HEK293 (cell line): ENCODE measurements at regions not wholly inside any gene's neighbourhood (a gene's known extent, or its start where the extent isn't known, plus 50 kb on each side); places are given as distances from the start of the nearest gene placed in this dataset.

ENCODE experiments used
- CTCF ChIA-PET: fragments of 350-600 bp; formaldehyde crosslinking; extraction: SDS; loops from one replicate; lab custom pipeline; 2021; ENCODE audit warnings: antibody characterized with exemption; lab: Yijun Ruan, JAX
- POLR2A ChIA-PET: fragments of 300-600 bp; formaldehyde crosslinking; extraction: SDS; loops from one replicate; lab custom pipeline; 2020; ENCODE audit warnings: antibody characterized with exemption, inconsistent platforms; lab: Yijun Ruan, JAX
- H3K27ac ChIP-seq: fragments of 200-500 bp; sonication (Bioruptor generic); 2 replicates; pipeline ENCODE4 v1.5.1; 2014; ENCODE audit warnings: low read depth, low read length, control low read depth, inconsistent platforms; ENCODE audit errors: extremely low read depth
- H3K36me3 ChIP-seq, 2 experiments: fragments of 200-500 bp in 1 of 2; sonication (Bioruptor generic) in 1 of 2; 1 replicate in 1 of 2; 2 replicates in 1 of 2; pipeline ENCODE4 v1.5.1; 2014 to 2017; ENCODE audit warnings: inconsistent platforms in 2 of 2, low read length in 2 of 2; ENCODE audit not compliant: control insufficient read depth in 2 of 2, insufficient read depth in 1 of 2
- H3K4me1 ChIP-seq: fragments of 200-500 bp; sonication (Bioruptor generic); 2 replicates; pipeline ENCODE4 v1.5.1; 2014; ENCODE audit warnings: mild to moderate bottlenecking, low read length, inconsistent platforms; ENCODE audit not compliant: control insufficient read depth, insufficient read depth
- H3K4me3 ChIP-seq: 2 replicates; pipeline ENCODE4 v1.5.1; 2011; ENCODE audit warnings: low read depth, mild to moderate bottlenecking, control low read depth, low read length, moderate library complexity
- H3K9me3 ChIP-seq: fragments of 200-500 bp; sonication (Bioruptor generic); 2 replicates; pipeline ENCODE4 v1.5.1; 2014; ENCODE audit warnings: low read depth, low read length, inconsistent platforms; ENCODE audit not compliant: control insufficient read depth, insufficient read depth
- BCL11A ChIP-seq: fragments of 450-650 bp; formaldehyde crosslinking; IDR thresholded peaks from 2 replicates; pipeline ENCODE4 v1.5.1; 2016; ENCODE audit warnings: low read depth, missing biosample characterization, missing genetic modification characterization
- BCL11B ChIP-seq: fragments of 450-650 bp; formaldehyde crosslinking; IDR thresholded peaks from 2 replicates; pipeline ENCODE4 v1.5.1; 2016; ENCODE audit warnings: low read depth, missing biosample characterization, missing genetic modification characterization
- FEZF1 ChIP-seq: fragments of 450-650 bp; formaldehyde crosslinking; IDR thresholded peaks from 2 replicates; pipeline ENCODE4 v1.5.1; 2016; ENCODE audit warnings: missing biosample characterization, missing genetic modification characterization
- KLF1 ChIP-seq: fragments of 450-650 bp; formaldehyde crosslinking; IDR thresholded peaks from 2 replicates; pipeline ENCODE4 v1.5.1; 2016; ENCODE audit warnings: missing biosample characterization, missing genetic modification characterization
- KLF9 ChIP-seq: fragments of 450-650 bp; formaldehyde crosslinking; IDR thresholded peaks from 2 replicates; pipeline ENCODE4 v1.5.1; 2016; ENCODE audit warnings: missing biosample characterization, missing genetic modification characterization, low read depth
- OSR2 ChIP-seq: fragments of 450-650 bp; formaldehyde crosslinking; IDR thresholded peaks from 2 replicates; pipeline ENCODE4 v1.5.1; 2016; ENCODE audit warnings: missing biosample characterization, missing genetic modification characterization
- SALL2 ChIP-seq: fragments of 450-650 bp; formaldehyde crosslinking; IDR thresholded peaks from 2 replicates; pipeline ENCODE4 v1.5.0; 2017; ENCODE audit warnings: missing biosample characterization, mild to moderate bottlenecking, missing genetic modification characterization, borderline replicate concordance
- SCRT1 ChIP-seq: fragments of 450-650 bp; formaldehyde crosslinking; IDR thresholded peaks from 2 replicates; pipeline ENCODE4 v1.5.1; 2016; ENCODE audit warnings: missing biosample characterization, missing genetic modification characterization, borderline replicate concordance
- ZBTB21 ChIP-seq: fragments of 450-650 bp; formaldehyde crosslinking; IDR thresholded peaks from 2 replicates; pipeline ENCODE4 v1.5.1; 2017; ENCODE audit warnings: missing biosample characterization, missing genetic modification characterization
- ZFP3 ChIP-seq: fragments of 450-650 bp; formaldehyde crosslinking; IDR thresholded peaks from 2 replicates; pipeline ENCODE4 v1.5.1; 2016; ENCODE audit warnings: low read depth, missing biosample characterization, missing genetic modification characterization
- ZNF132 ChIP-seq: fragments of 450-650 bp; formaldehyde crosslinking; IDR thresholded peaks from 2 replicates; pipeline ENCODE4 v1.5.1; 2017; ENCODE audit warnings: missing biosample characterization, missing genetic modification characterization, borderline replicate concordance
- ZNF140 ChIP-seq: fragments of 450-650 bp; formaldehyde crosslinking; IDR thresholded peaks from 2 replicates; pipeline ENCODE4 v1.5.1; 2016; ENCODE audit warnings: missing biosample characterization, missing genetic modification characterization
- ZNF146 ChIP-seq: fragments of 450-650 bp; formaldehyde crosslinking; IDR thresholded peaks from 2 replicates; pipeline ENCODE4 v1.5.1; 2016; ENCODE audit warnings: missing biosample characterization, missing genetic modification characterization
- ZNF16 ChIP-seq: fragments of 450-650 bp; formaldehyde crosslinking; IDR thresholded peaks from 2 replicates; pipeline ENCODE4 v1.5.1; 2016; ENCODE audit warnings: low read depth, missing biosample characterization, missing genetic modification characterization
- ZNF239 ChIP-seq: fragments of 450-650 bp; formaldehyde crosslinking; IDR thresholded peaks from 2 replicates; pipeline ENCODE4 v1.5.1; 2016; ENCODE audit warnings: missing biosample characterization, missing genetic modification characterization
- ZNF266 ChIP-seq: fragments of 450-650 bp; formaldehyde crosslinking; IDR thresholded peaks from 2 replicates; pipeline ENCODE4 v1.5.1; 2016; ENCODE audit warnings: missing biosample characterization, missing genetic modification characterization, low read depth
- ZNF324 ChIP-seq: fragments of 450-650 bp; formaldehyde crosslinking; IDR thresholded peaks from 2 replicates; pipeline ENCODE4 v1.5.1; 2016; ENCODE audit warnings: missing biosample characterization, missing genetic modification characterization
- ZNF335 ChIP-seq: fragments of 450-650 bp; formaldehyde crosslinking; conservative IDR thresholded peaks from 2 replicates; pipeline ENCODE4 v1.5.1; 2016; ENCODE audit warnings: missing biosample characterization, missing genetic modification characterization
- ZNF362 ChIP-seq: fragments of 450-650 bp; formaldehyde crosslinking; IDR thresholded peaks from 2 replicates; pipeline ENCODE4 v1.5.1; 2016; ENCODE audit warnings: missing biosample characterization, missing genetic modification characterization
- ZNF423 ChIP-seq: fragments of 450-650 bp; formaldehyde crosslinking; IDR thresholded peaks from 2 replicates; pipeline ENCODE4 v1.5.1; 2016; ENCODE audit warnings: missing biosample characterization, missing genetic modification characterization
- ZNF473 ChIP-seq: fragments of 450-650 bp; formaldehyde crosslinking; IDR thresholded peaks from 2 replicates; pipeline ENCODE4 v1.5.1; 2017; ENCODE audit warnings: missing biosample characterization, missing genetic modification characterization
- ZNF514 ChIP-seq: fragments of 450-650 bp; formaldehyde crosslinking; IDR thresholded peaks from 2 replicates; pipeline ENCODE4 v1.5.1; 2016; ENCODE audit warnings: missing biosample characterization, missing genetic modification characterization
- ZNF580 ChIP-seq: fragments of 450-650 bp; formaldehyde crosslinking; IDR thresholded peaks from 2 replicates; pipeline ENCODE4 v1.5.1; 2016; ENCODE audit warnings: missing biosample characterization, missing genetic modification characterization
- ZNF677 ChIP-seq: fragments of 450-650 bp; IDR thresholded peaks from 2 replicates; pipeline ENCODE4 v1.5.0; 2018; ENCODE audit warnings: missing biosample characterization, mild to moderate bottlenecking, missing genetic modification characterization, moderate library complexity
- ZNF701 ChIP-seq: fragments of 450-650 bp; formaldehyde crosslinking; IDR thresholded peaks from 2 replicates; pipeline ENCODE4 v1.5.1; 2016; ENCODE audit warnings: missing biosample characterization, missing genetic modification characterization
- ZNF768 ChIP-seq: fragments of 450-650 bp; formaldehyde crosslinking; IDR thresholded peaks from 2 replicates; pipeline ENCODE4 v1.5.1; 2018; ENCODE audit warnings: missing biosample characterization, mild to moderate bottlenecking, missing genetic modification characterization
- ZNF785 ChIP-seq: fragments of 450-650 bp; formaldehyde crosslinking; IDR thresholded peaks from 2 replicates; pipeline ENCODE4 v1.5.1; 2016; ENCODE audit warnings: missing biosample characterization, missing genetic modification characterization
- ZNF830 ChIP-seq: fragments of 450-650 bp; IDR thresholded peaks from 2 replicates; pipeline ENCODE4 v1.5.0; 2018; ENCODE audit warnings: missing biosample characterization, missing genetic modification characterization, low read depth, mild to moderate bottlenecking, moderate library complexity
- ZNF837 ChIP-seq: fragments of 450-650 bp; formaldehyde crosslinking; IDR thresholded peaks from 2 replicates; pipeline ENCODE4 v1.5.1; 2016; ENCODE audit warnings: missing biosample characterization, missing genetic modification characterization
- ZSCAN23 ChIP-seq: fragments of 450-650 bp; formaldehyde crosslinking; IDR thresholded peaks from 2 replicates; pipeline ENCODE4 v1.5.1; 2016; ENCODE audit warnings: missing biosample characterization, missing genetic modification characterization
- TF ChIP-seq, protein P1 (sequence below): fragments of 450-650 bp; formaldehyde crosslinking; IDR thresholded peaks from 2 replicates; pipeline ENCODE4 v1.5.1; 2016; ENCODE audit warnings: missing biosample characterization, missing genetic modification characterization
- TF ChIP-seq, protein P2 (sequence below): fragments of 450-650 bp; formaldehyde crosslinking; IDR thresholded peaks from 2 replicates; pipeline ENCODE4 v1.5.1; 2017; ENCODE audit warnings: missing biosample characterization, mild to moderate bottlenecking, missing genetic modification characterization, moderate library complexity

DNA sequence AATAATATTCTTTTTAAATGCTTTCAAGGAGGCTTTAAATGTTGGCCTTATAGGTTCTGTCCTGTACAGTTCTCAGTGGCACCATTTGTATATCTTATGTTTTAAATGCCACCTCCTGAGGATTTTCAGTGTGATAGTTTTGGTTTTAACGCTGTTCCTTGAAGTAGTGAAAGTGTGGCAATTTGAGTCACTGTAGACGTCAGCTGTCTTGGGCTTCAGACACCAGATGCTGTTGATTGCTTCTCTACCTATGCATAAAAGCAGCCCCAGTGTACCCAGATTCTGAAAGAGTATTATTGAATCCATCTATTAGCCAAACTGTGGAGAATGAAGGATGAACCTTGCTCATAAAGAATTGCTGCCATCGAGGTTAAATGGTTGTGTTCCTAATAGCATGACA is 316.8 kb upstream of the GBE1 start:
- no peaks in the 10 kb centered on the region for H3K36me3 ChIP-seq
- H3K4me3 ChIP-seq, result no peak overlapping the region
- POLR2A ChIA-PET, result no interaction called here
- H3K9me3 ChIP-seq, result no peaks in the 10 kb centered on the region
- TF ChIP-seq FEZF1 (tag by site-specific recombination) (no peak), ZFP3 (tag by site-specific recombination) (no peak), ZNF266 (no peak), KLF9 (tag by site-specific recombination) (no peak), SALL2 (no peak), ZNF423 (tag by site-specific recombination) (no peak)
- no peak overlapping the region for H3K27ac ChIP-seq
- CTCF ChIA-PET, result no interaction called here
- no peaks in the 10 kb centered on the region for H3K4me1 ChIP-seq

DNA sequence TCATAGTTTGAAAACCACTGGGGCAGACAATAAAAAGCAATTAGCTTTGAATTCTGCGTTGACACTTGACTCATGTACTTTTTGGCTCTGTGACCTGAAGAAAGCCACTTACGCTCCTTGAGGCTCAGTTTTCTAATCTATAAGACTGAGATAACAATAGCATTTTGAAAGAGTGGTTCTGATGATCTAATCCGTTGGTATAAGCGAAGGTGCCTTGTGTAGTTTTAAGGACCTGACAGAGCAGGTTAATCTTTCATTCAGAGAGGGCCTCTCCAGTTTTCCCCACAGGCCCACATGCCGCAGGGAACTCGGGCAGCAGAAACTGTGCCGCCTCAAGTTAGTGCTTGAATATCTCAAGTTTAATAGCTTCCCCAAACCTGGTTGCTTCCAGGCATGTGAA is 306.0 kb upstream of the GBE1 start:
- Histone ChIP-seq H3K36me3 (no peaks in the 10 kb centered on the region), H3K4me1 (no peaks in the 10 kb centered on the region), H3K9me3 (no peaks in the 10 kb centered on the region), H3K4me3 (no peak overlapping the region), H3K27ac (no peak overlapping the region)
- POLR2A ChIA-PET, result no interaction called here
- CTCF ChIA-PET, result no interaction called here
- TF ChIP-seq ZNF335 (no peak), ZNF16 (tag by site-specific recombination) (no peak), ZNF362 (tag by site-specific recombination) (no peak), ZNF677 (no peak), BCL11A (tag by site-specific recombination) (no peak), OSR2 (tag by site-specific recombination) (no peak), BCL11B (tag by site-specific recombination) (no peak), ZNF830 (tag by site-specific recombination) (no peak), ZNF132 (tag by site-specific recombination) (no peak), ZNF266 (no peak), ZSCAN23 (tag by site-specific recombination) (no peak), ZNF837 (tag by site-specific recombination) (no peak), ZNF701 (tag by site-specific recombination) (no peak), ZNF423 (tag by site-specific recombination) (no peak)
- TF ChIP-seq, protein P1, sequence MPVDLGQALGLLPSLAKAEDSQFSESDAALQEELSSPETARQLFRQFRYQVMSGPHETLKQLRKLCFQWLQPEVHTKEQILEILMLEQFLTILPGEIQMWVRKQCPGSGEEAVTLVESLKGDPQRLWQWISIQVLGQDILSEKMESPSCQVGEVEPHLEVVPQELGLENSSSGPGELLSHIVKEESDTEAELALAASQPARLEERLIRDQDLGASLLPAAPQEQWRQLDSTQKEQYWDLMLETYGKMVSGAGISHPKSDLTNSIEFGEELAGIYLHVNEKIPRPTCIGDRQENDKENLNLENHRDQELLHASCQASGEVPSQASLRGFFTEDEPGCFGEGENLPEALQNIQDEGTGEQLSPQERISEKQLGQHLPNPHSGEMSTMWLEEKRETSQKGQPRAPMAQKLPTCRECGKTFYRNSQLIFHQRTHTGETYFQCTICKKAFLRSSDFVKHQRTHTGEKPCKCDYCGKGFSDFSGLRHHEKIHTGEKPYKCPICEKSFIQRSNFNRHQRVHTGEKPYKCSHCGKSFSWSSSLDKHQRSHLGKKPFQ (tag by site-specific recombination), result no peak

DNA sequence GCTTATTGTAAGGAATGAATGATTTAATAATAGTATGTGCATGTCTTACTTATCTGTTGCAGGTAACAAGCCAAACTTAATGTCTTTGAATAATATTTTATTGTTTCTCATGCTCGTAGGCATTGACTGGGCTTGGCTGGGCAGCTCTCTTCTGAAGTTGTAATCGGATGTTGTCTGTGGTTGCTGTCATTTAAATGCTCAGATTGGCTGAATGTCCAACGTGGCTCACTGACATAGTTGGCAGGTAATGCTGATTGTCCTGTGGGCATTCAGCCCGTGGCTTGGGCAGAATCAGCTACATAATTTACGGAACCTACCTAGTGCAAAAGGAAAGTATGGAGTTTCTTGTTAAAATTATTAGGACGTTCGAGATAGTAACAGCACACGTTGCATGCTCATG is 297.4 kb upstream of the GBE1 start:
- Histone ChIP-seq H3K4me1 (no peaks in the 10 kb centered on the region), H3K4me3 (no peak overlapping the region), H3K36me3 (no peaks in the 10 kb centered on the region), H3K9me3 (no peaks in the 10 kb centered on the region), H3K27ac (no peak overlapping the region)
- ChIA-PET CTCF (no interaction called here), POLR2A (no interaction called here)
- TF ChIP-seq ZNF324, result no peak
- TF ChIP-seq ZNF239 (tag by site-specific recombination), result no peak
- no peak for TF ChIP-seq ZFP3 (tag by site-specific recombination)
- no peak for TF ChIP-seq ZNF335
- TF ChIP-seq ZNF514 (tag by site-specific recombination), result no peak
- no peak for TF ChIP-seq ZNF140 (tag by site-specific recombination)
- TF ChIP-seq ZNF785 (tag by site-specific recombination), result no peak
- no peak for TF ChIP-seq ZNF473 (tag by site-specific recombination)
- TF ChIP-seq ZNF146 (tag by site-specific recombination), result no peak
- no peak for TF ChIP-seq KLF1 (tag by site-specific recombination)
- TF ChIP-seq, protein P2, sequence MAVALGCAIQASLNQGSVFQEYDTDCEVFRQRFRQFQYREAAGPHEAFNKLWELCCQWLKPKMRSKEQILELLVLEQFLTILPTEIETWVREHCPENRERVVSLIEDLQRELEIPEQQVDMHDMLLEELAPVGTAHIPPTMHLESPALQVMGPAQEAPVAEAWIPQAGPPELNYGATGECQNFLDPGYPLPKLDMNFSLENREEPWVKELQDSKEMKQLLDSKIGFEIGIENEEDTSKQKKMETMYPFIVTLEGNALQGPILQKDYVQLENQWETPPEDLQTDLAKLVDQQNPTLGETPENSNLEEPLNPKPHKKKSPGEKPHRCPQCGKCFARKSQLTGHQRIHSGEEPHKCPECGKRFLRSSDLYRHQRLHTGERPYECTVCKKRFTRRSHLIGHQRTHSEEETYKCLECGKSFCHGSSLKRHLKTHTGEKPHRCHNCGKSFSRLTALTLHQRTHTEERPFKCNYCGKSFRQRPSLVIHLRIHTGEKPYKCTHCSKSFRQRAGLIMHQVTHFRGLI (tag by site-specific recombination), result no peak
- TF ChIP-seq ZNF580 (tag by site-specific recombination), result no peak
- no peak for TF ChIP-seq SCRT1 (tag by site-specific recombination)
- no peak for TF ChIP-seq ZBTB21 (tag by site-specific recombination)
- TF ChIP-seq ZNF768 (tag by site-specific recombination), result no peak
